ENCODE measurements at regions not wholly inside any gene's neighbourhood (a gene's known extent, or its start where the extent isn't known, plus 50 kb on each side); places are given as distances from the start of the nearest gene placed in this dataset.

DNA sequence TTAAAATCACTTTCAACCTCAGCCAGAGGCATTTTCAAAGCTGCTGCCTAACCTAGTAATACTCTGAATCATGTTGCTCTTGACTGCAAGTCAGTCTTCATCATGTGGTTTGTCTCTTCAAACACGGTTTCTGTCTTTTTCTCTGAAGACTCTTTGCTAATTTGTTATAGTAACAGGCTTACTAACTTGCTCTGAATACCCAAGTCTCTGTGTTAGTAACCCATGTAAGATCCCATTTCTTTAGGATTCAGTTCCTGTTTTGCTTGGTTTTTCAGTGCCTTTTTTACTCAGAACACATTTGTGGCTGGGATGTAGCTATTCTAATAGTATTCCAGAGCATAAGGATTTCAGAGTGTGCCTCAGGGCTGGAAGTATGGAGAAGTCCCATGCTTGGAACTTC is 1450.6 kb upstream of the IGFBP7 start:
- Histone ChIP-seq H3K4me3 (ENCODE audit: low read length) (no peak overlapping the region), H3K9me3 (ENCODE audit: control insufficient read depth, insufficient read depth, low read length) (no peaks in the 10 kb centered on the region), H4K20me1 (ENCODE audit: control insufficient read depth, insufficient read depth, low read depth, low read length) (no peaks in the 10 kb centered on the region), H3K27me3 (ENCODE audit: control insufficient read depth, low read length) (no peaks in the 10 kb centered on the region), H3K79me2 (ENCODE audit: control insufficient read depth, low read length) (no peaks in the 10 kb centered on the region), H3F3A (ENCODE audit: control insufficient read depth, insufficient read depth) (no peaks in the 10 kb centered on the region), H3K4me1 (ENCODE audit: control insufficient read depth, low read length) (no peaks in the 10 kb centered on the region), H3K4me2 (ENCODE audit: low read length) (no peak overlapping the region), H3K9me2 (replicated peaks; ENCODE audit: control insufficient read depth, low read length) (no peaks in the 10 kb centered on the region), H3K36me3 (ENCODE audit: control insufficient read depth, low read length) (no peaks in the 10 kb centered on the region), H3K27ac (ENCODE audit: low read depth, low read length) (no peak overlapping the region)
- TF ChIP-seq, protein P1, sequence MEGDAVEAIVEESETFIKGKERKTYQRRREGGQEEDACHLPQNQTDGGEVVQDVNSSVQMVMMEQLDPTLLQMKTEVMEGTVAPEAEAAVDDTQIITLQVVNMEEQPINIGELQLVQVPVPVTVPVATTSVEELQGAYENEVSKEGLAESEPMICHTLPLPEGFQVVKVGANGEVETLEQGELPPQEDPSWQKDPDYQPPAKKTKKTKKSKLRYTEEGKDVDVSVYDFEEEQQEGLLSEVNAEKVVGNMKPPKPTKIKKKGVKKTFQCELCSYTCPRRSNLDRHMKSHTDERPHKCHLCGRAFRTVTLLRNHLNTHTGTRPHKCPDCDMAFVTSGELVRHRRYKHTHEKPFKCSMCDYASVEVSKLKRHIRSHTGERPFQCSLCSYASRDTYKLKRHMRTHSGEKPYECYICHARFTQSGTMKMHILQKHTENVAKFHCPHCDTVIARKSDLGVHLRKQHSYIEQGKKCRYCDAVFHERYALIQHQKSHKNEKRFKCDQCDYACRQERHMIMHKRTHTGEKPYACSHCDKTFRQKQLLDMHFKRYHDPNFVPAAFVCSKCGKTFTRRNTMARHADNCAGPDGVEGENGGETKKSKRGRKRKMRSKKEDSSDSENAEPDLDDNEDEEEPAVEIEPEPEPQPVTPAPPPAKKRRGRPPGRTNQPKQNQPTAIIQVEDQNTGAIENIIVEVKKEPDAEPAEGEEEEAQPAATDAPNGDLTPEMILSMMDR (IDR thresholded peaks at IDR 0.05; ENCODE audit: low read depth, low read length, poor library complexity, severe bottlenecking), result no peak
- no peak for TF ChIP-seq EZH2phosphoT487 (IDR thresholded peaks at IDR 0.05; ENCODE audit: borderline replicate concordance, low read length)

DNA sequence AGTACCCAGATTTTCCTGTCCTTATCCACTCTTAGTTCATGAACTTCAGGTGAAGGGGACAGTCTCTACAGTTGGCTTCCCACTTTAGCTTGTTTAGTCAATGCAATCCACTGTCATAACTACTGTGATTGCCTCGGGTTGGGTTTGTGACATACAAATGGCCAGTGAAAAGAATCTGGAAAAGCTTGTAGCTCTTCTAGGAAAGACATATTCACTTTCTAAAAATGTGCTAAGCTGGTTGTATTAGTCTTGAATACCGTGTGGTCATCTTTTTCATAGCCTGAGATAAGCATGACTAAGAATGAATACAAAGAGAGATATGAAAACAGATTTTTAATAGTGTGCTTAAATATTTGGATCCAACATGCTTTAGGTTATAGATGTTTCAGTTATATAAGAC is 1443.5 kb upstream of the IGFBP7 start:
- no peak for TF ChIP-seq EZH2phosphoT487 (IDR thresholded peaks at IDR 0.05; ENCODE audit: borderline replicate concordance, low read length)
- TF ChIP-seq, protein P1 (IDR thresholded peaks at IDR 0.05; ENCODE audit: low read depth, low read length, poor library complexity, severe bottlenecking), result no peak
- no peaks in the 10 kb centered on the region for H3F3A ChIP-seq (ENCODE audit: control insufficient read depth, insufficient read depth)
- H3K27ac ChIP-seq (ENCODE audit: low read depth, low read length), result no peak overlapping the region
- H3K9me3 ChIP-seq (ENCODE audit: control insufficient read depth, insufficient read depth, low read length), result no peaks in the 10 kb centered on the region
- H3K79me2 ChIP-seq (ENCODE audit: control insufficient read depth, low read length), result no peaks in the 10 kb centered on the region
- no peaks in the 10 kb centered on the region for H3K27me3 ChIP-seq (ENCODE audit: control insufficient read depth, low read length)
- H3K4me1 ChIP-seq (ENCODE audit: control insufficient read depth, low read length), result no peaks in the 10 kb centered on the region
- H3K9me2 ChIP-seq (replicated peaks; ENCODE audit: control insufficient read depth, low read length), result no peaks in the 10 kb centered on the region
- no peaks in the 10 kb centered on the region for H4K20me1 ChIP-seq (ENCODE audit: control insufficient read depth, insufficient read depth, low read depth, low read length)
- H3K36me3 ChIP-seq (ENCODE audit: control insufficient read depth, low read length), result no peaks in the 10 kb centered on the region
- no peak overlapping the region for H3K4me2 ChIP-seq (ENCODE audit: low read length)
- H3K4me3 ChIP-seq (ENCODE audit: low read length), result no peak overlapping the region

DNA sequence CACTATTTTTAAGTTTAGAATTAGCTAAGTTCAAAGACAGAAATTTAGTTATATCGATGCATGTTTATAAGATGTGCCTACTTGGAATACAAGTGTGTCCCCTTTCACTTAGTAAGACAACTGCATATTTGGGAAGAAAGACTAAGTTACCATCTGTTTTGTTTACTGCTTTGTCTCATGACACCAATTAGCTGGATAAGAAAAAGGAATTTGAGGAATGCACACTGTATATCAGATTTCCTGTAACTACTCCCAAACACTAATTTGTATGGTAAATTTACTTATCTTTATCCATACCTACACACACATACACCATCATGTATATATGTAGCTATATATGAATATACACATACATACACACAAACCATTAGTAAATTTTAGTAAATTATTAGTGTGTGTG is 1442.8 kb upstream of the IGFBP7 start:
- Histone ChIP-seq H4K20me1 (ENCODE audit: control insufficient read depth, insufficient read depth, low read depth, low read length) (no peaks in the 10 kb centered on the region), H3K36me3 (ENCODE audit: control insufficient read depth, low read length) (no peaks in the 10 kb centered on the region)
- TF ChIP-seq EZH2phosphoT487 (IDR thresholded peaks at IDR 0.05; ENCODE audit: borderline replicate concordance, low read length), result no peak
- TF ChIP-seq, protein P1 (IDR thresholded peaks at IDR 0.05; ENCODE audit: low read depth, low read length, poor library complexity, severe bottlenecking), result no peak

DNA sequence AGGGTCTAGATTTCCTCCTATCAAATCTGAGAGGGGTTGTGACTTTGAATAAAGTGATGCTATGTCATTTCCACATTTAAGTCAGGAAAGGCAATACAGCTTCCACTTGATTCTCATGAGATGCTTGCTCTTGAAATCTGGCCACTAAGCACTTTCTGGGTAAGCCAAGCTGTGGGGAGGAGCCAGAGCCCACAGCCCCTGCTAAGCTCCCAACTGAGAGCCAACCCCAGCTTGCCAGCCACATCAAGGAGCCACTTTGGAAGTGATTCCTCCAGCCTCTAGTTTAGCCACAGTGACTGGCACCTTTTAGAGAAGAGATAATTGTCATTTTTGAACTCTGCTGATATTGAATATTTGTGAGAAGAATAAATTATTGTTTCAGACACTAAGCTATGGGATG is 1441.5 kb upstream of the IGFBP7 start:
- Histone ChIP-seq H3K9me3 (ENCODE audit: control insufficient read depth, insufficient read depth, low read length) (no peaks in the 10 kb centered on the region), H3K4me1 (ENCODE audit: control insufficient read depth, low read length) (no peaks in the 10 kb centered on the region), H3K27ac (ENCODE audit: low read depth, low read length) (no peak overlapping the region), H3K9me2 (replicated peaks; ENCODE audit: control insufficient read depth, low read length) (no peaks in the 10 kb centered on the region), H3K36me3 (ENCODE audit: control insufficient read depth, low read length) (no peaks in the 10 kb centered on the region), H3K79me2 (ENCODE audit: control insufficient read depth, low read length) (no peaks in the 10 kb centered on the region), H3K4me2 (ENCODE audit: low read length) (no peak overlapping the region), H4K20me1 (ENCODE audit: control insufficient read depth, insufficient read depth, low read depth, low read length) (no peaks in the 10 kb centered on the region), H3K27me3 (ENCODE audit: control insufficient read depth, low read length) (no peaks in the 10 kb centered on the region), H3K4me3 (ENCODE audit: low read length) (no peak overlapping the region), H3F3A (ENCODE audit: control insufficient read depth, insufficient read depth) (no peaks in the 10 kb centered on the region)
- no peak for TF ChIP-seq EZH2phosphoT487 (IDR thresholded peaks at IDR 0.05; ENCODE audit: borderline replicate concordance, low read length)
- TF ChIP-seq, protein P1 (IDR thresholded peaks at IDR 0.05; ENCODE audit: low read depth, low read length, poor library complexity, severe bottlenecking), result no peak

More for the DNA sequence above, 1442.8 kb upstream of the IGFBP7 start:
- H3K9me3 ChIP-seq (ENCODE audit: control insufficient read depth, insufficient read depth, low read length), result no peaks in the 10 kb centered on the region
- H3K79me2 ChIP-seq (ENCODE audit: control insufficient read depth, low read length), result no peaks in the 10 kb centered on the region
- no peak overlapping the region for H3K4me3 ChIP-seq (ENCODE audit: low read length)
- no peak overlapping the region for H3K4me2 ChIP-seq (ENCODE audit: low read length)
- H3F3A ChIP-seq (ENCODE audit: control insufficient read depth, insufficient read depth), result no peaks in the 10 kb centered on the region
- no peaks in the 10 kb centered on the region for H3K9me2 ChIP-seq (replicated peaks; ENCODE audit: control insufficient read depth, low read length)
- H3K27me3 ChIP-seq (ENCODE audit: control insufficient read depth, low read length), result no peaks in the 10 kb centered on the region
- H3K4me1 ChIP-seq (ENCODE audit: control insufficient read depth, low read length), result no peaks in the 10 kb centered on the region
- no peak overlapping the region for H3K27ac ChIP-seq (ENCODE audit: low read depth, low read length)

Data from DOHH2 (cell line).